Prostate gland (tissue), 2 donors: ENCODE measurements at regions not wholly inside any gene's neighbourhood (a gene's known extent, or its start where the extent isn't known, plus 50 kb on each side); places are given as distances from the start of the nearest gene placed in this dataset.

Experiments used
- POLR2A ChIP-seq: fragments of 450-650 bp; IDR thresholded peaks from one replicate; pipeline ENCODE4 v1.6.1; 2016; ENCODE audit warnings: antibody characterized with exemption, mild to moderate bottlenecking
- TF ChIP-seq, protein P1 (sequence below), 4 experiments: fragments of 200-600 bp in 2 of 4; fragments of 450-650 bp in 2 of 4; sonication (generic) in 2 of 4; IDR thresholded peaks; 1 replicate in 3 of 4; 2 replicates in 1 of 4; pipeline ENCODE4 v1.5.1; 2016 to 2019; ENCODE audit warnings: antibody characterized with exemption in 4 of 4, mild to moderate bottlenecking in 2 of 4, moderate library complexity in 2 of 4

DNA sequence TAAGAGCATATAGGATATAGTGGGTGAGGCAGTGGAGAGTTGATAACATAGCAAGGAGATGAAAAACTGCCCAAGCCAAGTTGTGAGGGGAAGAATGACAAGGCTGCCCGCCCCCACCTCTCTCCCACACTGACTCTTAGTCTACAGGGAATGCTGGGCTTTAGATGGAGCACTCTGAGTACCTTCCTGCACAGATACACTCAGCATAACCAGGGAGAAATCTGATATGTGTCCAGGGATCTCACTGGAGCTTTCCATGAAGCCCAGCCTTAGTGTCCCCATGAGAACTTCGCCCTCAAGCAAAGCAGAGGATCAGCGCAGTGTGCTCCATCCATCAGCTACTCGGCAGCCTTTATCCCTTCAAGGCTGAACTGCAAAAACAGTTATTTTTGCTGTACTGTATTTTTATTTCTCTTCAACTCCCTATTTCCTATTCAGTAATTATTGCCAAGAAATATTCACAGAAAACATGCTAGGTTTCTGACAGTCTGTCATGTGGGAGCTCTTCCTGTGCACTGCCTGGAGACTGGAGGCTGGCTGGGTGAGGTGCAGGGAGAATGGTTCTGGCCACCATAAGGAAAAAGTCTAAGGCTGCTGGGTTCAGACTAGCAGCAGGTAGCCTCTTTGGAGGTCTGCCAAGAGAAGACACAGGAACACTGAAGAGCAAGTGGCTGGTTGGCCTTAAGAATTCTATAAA lies 475.2 kb upstream of the PPP2R3A start:
- no peak for TF ChIP-seq POLR2A
- TF ChIP-seq, protein P1, sequence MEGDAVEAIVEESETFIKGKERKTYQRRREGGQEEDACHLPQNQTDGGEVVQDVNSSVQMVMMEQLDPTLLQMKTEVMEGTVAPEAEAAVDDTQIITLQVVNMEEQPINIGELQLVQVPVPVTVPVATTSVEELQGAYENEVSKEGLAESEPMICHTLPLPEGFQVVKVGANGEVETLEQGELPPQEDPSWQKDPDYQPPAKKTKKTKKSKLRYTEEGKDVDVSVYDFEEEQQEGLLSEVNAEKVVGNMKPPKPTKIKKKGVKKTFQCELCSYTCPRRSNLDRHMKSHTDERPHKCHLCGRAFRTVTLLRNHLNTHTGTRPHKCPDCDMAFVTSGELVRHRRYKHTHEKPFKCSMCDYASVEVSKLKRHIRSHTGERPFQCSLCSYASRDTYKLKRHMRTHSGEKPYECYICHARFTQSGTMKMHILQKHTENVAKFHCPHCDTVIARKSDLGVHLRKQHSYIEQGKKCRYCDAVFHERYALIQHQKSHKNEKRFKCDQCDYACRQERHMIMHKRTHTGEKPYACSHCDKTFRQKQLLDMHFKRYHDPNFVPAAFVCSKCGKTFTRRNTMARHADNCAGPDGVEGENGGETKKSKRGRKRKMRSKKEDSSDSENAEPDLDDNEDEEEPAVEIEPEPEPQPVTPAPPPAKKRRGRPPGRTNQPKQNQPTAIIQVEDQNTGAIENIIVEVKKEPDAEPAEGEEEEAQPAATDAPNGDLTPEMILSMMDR (IDR thresholded peaks at IDR 0.05), result no peak
